Activated T-helper 17 cell treated with anti-CD3 and anti-CD28 coated beads, Interleukin-2, amount 50 U/mL, for 72 hours (primary cell): ENCODE measurements at regions not wholly inside any gene's neighbourhood (a gene's known extent, or its start where the extent isn't known, plus 50 kb on each side); places are given as distances from the start of the nearest gene placed in this dataset.

Source experiments
- ATAC-seq: fragments of 150-1000 bp; cut with Tn5 transposase; replicated peaks from 2 replicates; pipeline ENCODE4 v1.10.0; 2021; ENCODE audit warnings: mild to moderate bottlenecking, moderate library complexity
- H3K27ac Mint-ChIP-seq: one replicate; pipeline ENCODE4 v1.8.0; 2022; ENCODE audit warnings: mixed read lengths
- H3K27me3 Mint-ChIP-seq: one replicate; pipeline ENCODE4 v1.8.0; 2022; ENCODE audit warnings: mixed read lengths
- H3K36me3 Mint-ChIP-seq: one replicate; pipeline ENCODE4 v1.8.0; 2022; ENCODE audit warnings: low read depth, mild to moderate bottlenecking, mixed read lengths
- H3K4me1 Mint-ChIP-seq: one replicate; pipeline ENCODE4 v1.8.0; 2022; ENCODE audit warnings: mixed read lengths
- H3K4me3 Mint-ChIP-seq: one replicate; pipeline ENCODE4 v1.8.0; 2022; ENCODE audit warnings: mild to moderate bottlenecking, mixed read lengths
- H3K9me3 Mint-ChIP-seq: one replicate; pipeline ENCODE4 v1.8.0; 2022; ENCODE audit warnings: mixed read lengths

- H3K27ac Mint-ChIP-seq: no peak overlapping the region
- H3K27me3 Mint-ChIP-seq: peaks cover 5% of the 10 kb centered on the region
- H3K9me3 Mint-ChIP-seq: no peaks in the 10 kb centered on the region
- H3K4me3 Mint-ChIP-seq: no peak overlapping the region
- H3K36me3 Mint-ChIP-seq: no peaks in the 10 kb centered on the region
- no peaks in the 10 kb centered on the region for H3K4me1 Mint-ChIP-seq
- no peak for ATAC-seq
Observed at GRCh38 chr18:24919181-24919797, 432.7 kb downstream of the ZNF521 start.

- H3K4me1 Mint-ChIP-seq: no peaks in the 10 kb centered on the region
- no peak for ATAC-seq
- no peak overlapping the region for H3K27ac Mint-ChIP-seq
- no peaks in the 10 kb centered on the region for H3K36me3 Mint-ChIP-seq
- H3K9me3 Mint-ChIP-seq: no peaks in the 10 kb centered on the region
- H3K27me3 Mint-ChIP-seq: peaks cover 4% of the 10 kb centered on the region
- H3K4me3 Mint-ChIP-seq: no peak overlapping the region
Observed at GRCh38 chr18:24922491-24922890, 429.5 kb downstream of the ZNF521 start.

GRCh38 chr18:24923138-24923537 is 428.8 kb downstream of the ZNF521 start:
- Mint-ChIP-seq H3K36me3 (no peaks in the 10 kb centered on the region), H3K4me3 (no peak overlapping the region), H3K9me3 (no peaks in the 10 kb centered on the region), H3K4me1 (no peaks in the 10 kb centered on the region), H3K27ac (no peak overlapping the region), H3K27me3 (peaks cover 4% of the 10 kb centered on the region)
- no peak for ATAC-seq

GRCh38 chr18:24924066-24924716 is 427.8 kb downstream of the ZNF521 start:
- Mint-ChIP-seq H3K4me1 (no peaks in the 10 kb centered on the region), H3K27me3 (peaks cover 4% of the 10 kb centered on the region), H3K36me3 (no peaks in the 10 kb centered on the region), H3K4me3 (no peak overlapping the region), H3K27ac (no peak overlapping the region), H3K9me3 (no peaks in the 10 kb centered on the region)
- no peak for ATAC-seq

GRCh38 chr18:24926649-24927048 is 425.3 kb downstream of the ZNF521 start:
- Mint-ChIP-seq H3K36me3 (no peaks in the 10 kb centered on the region), H3K4me1 (no peaks in the 10 kb centered on the region), H3K9me3 (no peaks in the 10 kb centered on the region), H3K27me3 (peaks cover 7% of the 10 kb centered on the region), H3K4me3 (no peak overlapping the region), H3K27ac (no peak overlapping the region)
- ATAC-seq: no peak

- Mint-ChIP-seq H3K36me3 (no peaks in the 10 kb centered on the region), H3K27me3 (peaks cover 7% of the 10 kb centered on the region), H3K4me1 (no peaks in the 10 kb centered on the region), H3K9me3 (no peaks in the 10 kb centered on the region), H3K27ac (no peak overlapping the region), H3K4me3 (no peak overlapping the region)
- no peak for ATAC-seq
Observed at GRCh38 chr18:24928301-24928878, 423.6 kb downstream of the ZNF521 start.

GRCh38 chr18:24930478-24930877 is 421.5 kb downstream of the ZNF521 start:
- H3K4me1 Mint-ChIP-seq: no peaks in the 10 kb centered on the region
- no peaks in the 10 kb centered on the region for H3K36me3 Mint-ChIP-seq
- no peaks in the 10 kb centered on the region for H3K9me3 Mint-ChIP-seq
- H3K4me3 Mint-ChIP-seq: no peak overlapping the region
- H3K27ac Mint-ChIP-seq: no peak overlapping the region
- no peak for ATAC-seq
- peaks cover 7% of the 10 kb centered on the region for H3K27me3 Mint-ChIP-seq

- ATAC-seq: no peak
- Mint-ChIP-seq H3K36me3 (no peaks in the 10 kb centered on the region), H3K4me3 (no peak overlapping the region), H3K4me1 (no peaks in the 10 kb centered on the region), H3K27ac (no peak overlapping the region), H3K27me3 (peaks cover 7% of the 10 kb centered on the region), H3K9me3 (no peaks in the 10 kb centered on the region)
Observed at GRCh38 chr18:24930971-24931370, 421.0 kb downstream of the ZNF521 start.

- no peak for ATAC-seq
- no peak overlapping the region for H3K27ac Mint-ChIP-seq
- H3K9me3 Mint-ChIP-seq: no peaks in the 10 kb centered on the region
- no peaks in the 10 kb centered on the region for H3K36me3 Mint-ChIP-seq
- no peaks in the 10 kb centered on the region for H3K4me1 Mint-ChIP-seq
- H3K27me3 Mint-ChIP-seq: peaks cover 3% of the 10 kb centered on the region
- H3K4me3 Mint-ChIP-seq: no peak overlapping the region
Observed at GRCh38 chr18:24933345-24933744, 418.6 kb downstream of the ZNF521 start.

GRCh38 chr18:24934258-24934932 is 417.6 kb downstream of the ZNF521 start:
- H3K9me3 Mint-ChIP-seq: no peaks in the 10 kb centered on the region
- H3K4me1 Mint-ChIP-seq: no peaks in the 10 kb centered on the region
- H3K36me3 Mint-ChIP-seq: no peaks in the 10 kb centered on the region
- H3K27ac Mint-ChIP-seq: no peak overlapping the region
- no peak for ATAC-seq
- H3K4me3 Mint-ChIP-seq: no peak overlapping the region
- H3K27me3 Mint-ChIP-seq: peaks cover 3% of the 10 kb centered on the region

GRCh38 chr18:24935008-24935407 is 417.0 kb downstream of the ZNF521 start:
- Mint-ChIP-seq H3K4me1 (no peaks in the 10 kb centered on the region), H3K27ac (no peak overlapping the region), H3K9me3 (no peaks in the 10 kb centered on the region), H3K4me3 (no peak overlapping the region), H3K36me3 (no peaks in the 10 kb centered on the region), H3K27me3 (peaks cover 3% of the 10 kb centered on the region)
- ATAC-seq: no peak

GRCh38 chr18:24935896-24936295 is 416.1 kb downstream of the ZNF521 start:
- Mint-ChIP-seq H3K27ac (no peak overlapping the region), H3K9me3 (no peaks in the 10 kb centered on the region), H3K4me1 (no peaks in the 10 kb centered on the region), H3K36me3 (no peaks in the 10 kb centered on the region), H3K4me3 (no peak overlapping the region), H3K27me3 (peaks cover under 1% of the 10 kb centered on the region)
- ATAC-seq: no peak

- Mint-ChIP-seq H3K27ac (no peak overlapping the region), H3K36me3 (no peaks in the 10 kb centered on the region), H3K27me3 (peaks cover 3% of the 10 kb centered on the region), H3K4me3 (no peak overlapping the region), H3K4me1 (no peaks in the 10 kb centered on the region), H3K9me3 (no peaks in the 10 kb centered on the region)
- ATAC-seq: no peak
Observed at GRCh38 chr18:24936691-24937090, 415.3 kb downstream of the ZNF521 start.

- Mint-ChIP-seq H3K4me3 (no peak overlapping the region), H3K27me3 (peaks cover 3% of the 10 kb centered on the region), H3K27ac (no peak overlapping the region), H3K4me1 (no peaks in the 10 kb centered on the region), H3K36me3 (no peaks in the 10 kb centered on the region), H3K9me3 (no peaks in the 10 kb centered on the region)
- ATAC-seq: no peak
Observed at GRCh38 chr18:24937639-24938275, 414.2 kb downstream of the ZNF521 start.
